GM21529 (cell line): ENCODE measurements at regions not wholly inside any gene's neighbourhood (a gene's known extent, or its start where the extent isn't known, plus 50 kb on each side); places are given as distances from the start of the nearest gene placed in this dataset.

Experiments
- ATAC-seq: cut with Tn5 transposase; IDR thresholded peaks from one replicate; pipeline ENCODE4 v1.9.1; 2021; ENCODE audit not compliant: unreplicated experiment

GRCh38 chr15:77717333-77717990 is 84.8 kb upstream of the LINGO1 start:
- ATAC-seq = no peak

GRCh38 chr15:77716632-77717332 is 84.1 kb upstream of the LINGO1 start:
- ATAC-seq = no peak

- ATAC-seq = no peak
Measured at GRCh38 chr15:77715860-77716259, 83.1 kb upstream of the LINGO1 start.

DNA sequence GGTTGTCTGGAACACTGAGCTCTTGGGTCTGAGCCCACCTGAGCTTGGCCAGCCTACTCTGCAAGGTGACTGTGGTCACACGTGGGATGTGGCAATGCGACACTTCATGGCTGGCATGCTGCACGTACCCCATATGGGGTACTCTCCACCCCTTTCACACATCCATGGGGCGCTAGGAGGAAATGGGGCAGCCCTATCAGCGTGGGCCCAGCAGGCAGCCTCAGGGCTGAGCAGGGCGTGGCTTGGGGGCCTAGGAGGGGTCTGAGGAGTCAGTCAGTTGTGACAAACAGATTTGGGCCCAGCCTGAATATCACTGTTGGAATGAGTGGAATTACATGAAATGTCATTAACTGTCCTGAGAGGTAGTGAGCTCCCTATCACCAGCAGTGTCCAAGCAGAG is 82.3 kb upstream of the LINGO1 start:
- ATAC-seq = no peak

GRCh38 chr15:77714555-77714954 is 81.8 kb upstream of the LINGO1 start:
- ATAC-seq = no peak

- ATAC-seq = no peak
Measured at GRCh38 chr15:77714023-77714422, 81.3 kb upstream of the LINGO1 start.

GRCh38 chr15:77713281-77713680 is 80.6 kb upstream of the LINGO1 start:
- ATAC-seq = no peak

- ATAC-seq = no peak
Measured at GRCh38 chr15:77712438-77712837, 79.7 kb upstream of the LINGO1 start.

DNA sequence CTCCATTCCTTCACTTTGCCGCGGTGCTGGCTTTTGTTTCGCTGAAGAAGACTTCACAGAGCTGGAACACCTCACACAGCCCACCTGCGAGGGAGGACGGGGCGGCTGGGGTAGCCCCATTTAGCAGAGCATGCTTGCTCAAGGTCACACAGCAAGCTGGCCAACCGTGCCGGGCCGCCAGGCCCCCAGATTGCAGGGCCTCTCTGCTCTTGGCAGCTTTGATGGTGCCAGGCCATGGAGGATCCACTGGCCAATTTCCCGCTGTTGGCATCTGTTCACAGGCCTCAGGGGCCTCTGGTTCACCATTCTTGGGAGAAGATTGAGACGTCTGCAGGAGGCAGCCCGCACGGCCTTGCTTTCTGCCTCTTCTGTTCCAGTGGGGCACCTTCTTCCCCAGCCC is 77.9 kb upstream of the LINGO1 start:
- ATAC-seq = no peak

- no peak for ATAC-seq
Measured at GRCh38 chr15:77710206-77710605, 77.5 kb upstream of the LINGO1 start.

DNA sequence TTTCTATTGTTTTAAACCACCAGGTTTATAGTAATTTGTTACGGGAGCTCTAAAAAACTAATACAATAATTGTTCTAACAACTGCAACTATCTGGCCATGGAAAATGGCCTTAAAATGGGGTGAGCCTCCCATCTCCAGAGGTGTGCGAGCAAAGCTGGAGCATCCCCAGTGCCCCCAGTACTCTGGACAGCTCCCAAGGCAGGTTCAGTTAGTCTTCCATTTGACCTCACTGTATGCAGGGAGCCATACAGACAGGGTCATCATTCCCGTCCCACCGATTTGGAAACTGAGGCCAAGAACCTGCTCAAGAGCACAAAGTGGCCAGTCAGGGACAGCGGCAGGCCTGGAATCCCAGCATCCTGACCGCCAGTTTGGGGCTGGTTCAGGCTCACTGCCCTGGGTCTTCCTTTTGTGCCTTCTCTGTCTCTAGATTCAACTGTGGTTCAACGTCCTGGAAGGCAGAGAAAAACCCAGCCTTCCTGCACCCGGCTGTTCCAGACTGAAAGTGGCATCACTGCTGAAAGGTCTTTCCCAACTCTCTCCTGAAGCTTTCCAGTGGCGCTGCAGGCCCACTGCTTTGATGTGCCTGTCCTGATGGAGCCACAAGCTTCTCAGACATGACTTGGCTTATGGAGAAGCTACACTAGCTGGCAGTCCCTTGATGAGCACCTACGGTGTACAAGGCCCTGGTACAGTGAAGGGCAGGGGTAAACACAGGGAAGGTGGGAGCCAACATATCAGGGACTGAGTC is 76.6 kb upstream of the LINGO1 start:
- no peak for ATAC-seq

GRCh38 chr15:77706482-77707244 is 74.0 kb upstream of the LINGO1 start:
- ATAC-seq = no peak

GRCh38 chr15:77702211-77702957 is 69.7 kb upstream of the LINGO1 start:
- ATAC-seq = no peak

DNA sequence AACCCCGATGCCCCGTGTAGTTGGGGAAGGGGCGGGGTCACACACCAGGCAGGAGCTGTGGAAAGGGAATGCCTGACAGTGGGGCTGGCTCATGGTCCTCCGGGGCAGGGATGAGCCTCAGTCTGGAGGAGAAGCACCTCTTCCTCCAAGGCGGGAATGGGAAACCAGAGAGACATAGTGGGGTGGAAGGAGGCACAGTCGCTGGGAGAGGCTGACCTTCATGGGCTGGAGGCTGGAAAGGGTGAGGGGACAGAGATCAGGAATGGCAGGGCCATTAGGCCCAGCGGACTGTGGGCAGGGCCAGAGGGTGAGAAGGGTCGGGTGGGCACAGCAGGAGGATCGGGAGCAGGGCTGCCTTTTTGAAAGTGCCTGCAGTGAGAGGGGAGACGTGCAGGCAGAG is 65.8 kb upstream of the LINGO1 start:
- no peak for ATAC-seq

GRCh38 chr15:77697893-77698292 is 65.2 kb upstream of the LINGO1 start:
- ATAC-seq = no peak

GRCh38 chr15:77696871-77697270 is 64.2 kb upstream of the LINGO1 start:
- ATAC-seq = no peak

- ATAC-seq = no peak
Measured at GRCh38 chr15:77695961-77696582, 63.4 kb upstream of the LINGO1 start.

GRCh38 chr15:77695548-77695947 is 62.8 kb upstream of the LINGO1 start:
- ATAC-seq = no peak

DNA sequence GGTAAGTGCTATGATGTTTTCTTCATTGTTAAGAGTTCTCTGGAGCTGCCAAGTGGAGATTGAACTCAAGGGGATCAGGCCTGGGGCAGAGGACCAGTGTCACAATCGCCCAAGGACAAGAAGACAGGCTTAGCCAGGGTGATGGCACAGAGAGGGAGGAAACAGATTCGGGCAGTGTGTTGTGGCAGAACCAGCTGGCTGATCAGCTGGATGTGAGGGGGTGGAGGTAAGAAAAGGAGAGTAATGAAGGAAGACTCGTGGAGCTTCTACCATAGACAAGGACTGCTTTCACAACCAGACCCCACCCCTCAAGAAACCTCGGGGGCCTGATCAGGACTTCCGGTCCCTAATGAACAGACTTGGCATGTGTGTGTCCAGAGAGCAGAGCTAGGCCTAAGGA is 60.9 kb upstream of the LINGO1 start:
- no peak for ATAC-seq

GRCh38 chr15:77692614-77693013 is 59.9 kb upstream of the LINGO1 start:
- ATAC-seq = no peak
